ENCODE measurements at regions not wholly inside any gene's neighbourhood (a gene's known extent, or its start where the extent isn't known, plus 50 kb on each side); places are given as distances from the start of the nearest gene placed in this dataset.
"Not testable (repeated sequence)": the region's sequence is repeated elsewhere in the genome, so short reads cannot be mapped to it uniquely, and the experiment has no call there.

DNA sequence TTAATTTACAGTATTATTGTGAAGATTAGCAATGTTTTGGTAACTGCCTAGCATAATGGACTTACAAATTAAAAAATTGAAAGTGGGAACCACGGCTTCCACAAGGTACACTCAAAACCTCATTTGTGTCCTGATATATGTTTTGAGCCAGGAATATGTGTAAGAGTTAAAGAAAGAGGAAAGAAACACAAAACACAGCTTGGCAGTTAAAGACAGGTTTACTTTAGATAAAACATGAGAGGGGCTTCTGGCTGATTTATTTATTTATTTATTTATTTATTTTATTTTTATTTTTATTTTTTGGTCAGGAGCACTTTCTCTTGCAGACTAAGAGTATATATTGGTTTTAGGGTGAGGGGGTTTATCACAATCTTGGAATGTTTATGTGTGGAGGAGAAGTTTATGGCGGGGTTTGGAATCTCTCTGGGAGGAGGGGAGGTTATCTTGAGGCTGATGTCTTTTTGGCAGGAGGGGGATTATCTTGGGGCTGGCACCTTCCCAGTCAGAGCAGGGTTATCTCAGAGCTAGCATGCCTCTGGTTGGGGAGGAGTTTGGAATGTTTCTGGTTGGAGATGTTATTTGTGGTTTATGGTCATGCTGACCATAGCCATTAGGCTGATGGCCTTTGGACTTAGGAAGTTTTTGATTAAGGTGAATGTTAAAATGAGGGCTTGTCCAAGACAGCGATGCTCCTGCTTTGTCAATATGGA, 436.7 kb downstream of the DAD1 start:
- no peak for DNase-seq (ENCODE audit: low spot score)

DNA sequence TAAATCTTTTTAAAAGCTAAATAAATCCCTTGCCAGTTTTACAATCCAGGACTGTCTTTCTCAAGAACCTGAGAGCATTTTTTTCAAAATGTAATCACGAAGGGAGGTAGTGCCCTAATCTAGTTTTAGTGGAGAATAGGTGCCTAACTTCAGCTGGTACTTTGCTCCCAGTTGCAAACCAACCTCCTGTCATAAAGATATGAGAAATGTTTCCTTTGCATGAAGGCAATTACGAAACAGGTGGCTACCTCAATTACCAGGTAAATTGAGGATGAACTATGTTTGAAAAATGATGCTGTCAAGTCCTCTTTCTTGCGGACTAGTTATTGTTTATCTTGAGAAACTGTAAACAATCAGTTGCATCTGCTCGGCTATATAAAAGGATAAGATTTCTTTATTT, 437.9 kb downstream of the DAD1 start:
- no peak for DNase-seq (ENCODE audit: low spot score)

DNA sequence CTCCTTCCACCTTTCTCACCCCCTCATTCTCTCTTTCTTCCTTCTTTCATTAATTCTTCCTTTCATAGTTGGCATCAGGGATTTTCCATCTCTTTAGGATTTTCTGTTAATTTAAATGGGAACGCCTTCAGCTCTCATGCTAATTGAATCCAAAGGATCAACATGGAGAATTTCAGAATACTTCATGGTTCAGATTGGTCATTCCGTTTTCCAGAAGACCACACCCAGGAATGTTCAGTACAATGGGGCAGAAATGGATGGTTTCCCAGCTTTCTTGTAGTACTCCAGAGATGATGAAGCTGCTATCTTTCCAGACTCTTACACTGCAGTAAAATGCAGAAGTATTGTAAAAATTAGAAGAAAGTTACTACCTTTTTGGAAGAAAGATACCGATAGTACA, 440.0 kb downstream of the DAD1 start:
- DNase-seq (ENCODE audit: low spot score), result no peak

DNA sequence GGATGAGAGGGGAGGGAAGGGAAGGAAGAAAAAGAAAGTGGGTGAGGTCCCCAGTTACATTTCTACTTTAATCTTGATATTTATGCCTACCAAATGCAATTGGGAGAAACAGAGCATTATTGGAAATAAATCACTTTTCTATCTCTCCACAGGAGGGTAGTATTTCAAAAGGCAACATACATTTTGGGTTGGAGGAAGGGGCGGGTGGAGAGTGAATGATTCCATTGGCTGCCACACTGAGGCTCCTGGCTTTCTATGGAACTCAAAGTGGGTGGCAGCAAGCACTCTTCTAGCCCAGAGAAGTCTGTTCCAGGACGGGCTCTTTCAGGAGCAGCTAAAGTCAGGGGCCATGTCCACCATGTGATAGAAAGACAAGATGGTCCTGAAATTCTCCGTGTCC, 441.3 kb downstream of the DAD1 start:
- no peak for DNase-seq (ENCODE audit: low spot score)

DNA sequence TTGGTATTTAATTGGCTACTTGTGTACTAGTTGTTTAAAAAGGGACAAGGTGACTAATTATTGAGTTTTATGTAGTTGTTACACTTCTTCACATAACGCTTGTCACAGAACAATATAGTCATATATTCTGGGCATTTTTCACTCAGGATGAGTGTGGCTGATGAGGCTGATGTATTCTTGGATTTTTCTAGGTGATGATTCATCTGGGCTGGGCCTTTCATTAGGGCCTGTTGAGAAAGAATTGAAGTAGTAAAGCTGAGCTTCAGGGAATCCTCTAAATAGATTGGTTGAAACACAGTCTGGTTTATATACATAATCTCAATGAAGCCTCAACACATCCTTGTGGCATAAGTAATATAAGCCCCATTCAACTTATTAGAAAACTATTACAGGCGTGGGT, 445.7 kb downstream of the DAD1 start:
- no peak for DNase-seq (ENCODE audit: low spot score)

DNA sequence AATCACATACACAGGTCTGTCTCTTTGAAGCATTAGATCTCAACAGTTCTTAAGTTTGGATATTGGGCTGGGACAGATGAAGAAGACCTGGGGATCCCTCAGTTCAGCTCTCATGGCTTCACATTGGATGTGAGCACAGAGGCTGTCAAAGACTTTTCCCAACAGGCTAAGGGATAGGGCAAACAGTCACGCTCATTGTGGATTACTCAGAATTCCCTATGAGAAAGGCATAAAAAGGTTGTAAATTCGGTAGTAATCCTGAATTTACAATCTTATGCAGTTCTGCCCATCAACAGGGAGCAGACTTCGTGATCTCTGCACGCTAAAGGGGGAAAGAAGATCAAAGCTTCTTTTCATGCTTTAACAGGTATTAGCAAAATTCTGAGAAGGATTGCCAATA, 448.4 kb downstream of the DAD1 start:
- DNase-seq (ENCODE audit: low spot score), result no peak

DNA sequence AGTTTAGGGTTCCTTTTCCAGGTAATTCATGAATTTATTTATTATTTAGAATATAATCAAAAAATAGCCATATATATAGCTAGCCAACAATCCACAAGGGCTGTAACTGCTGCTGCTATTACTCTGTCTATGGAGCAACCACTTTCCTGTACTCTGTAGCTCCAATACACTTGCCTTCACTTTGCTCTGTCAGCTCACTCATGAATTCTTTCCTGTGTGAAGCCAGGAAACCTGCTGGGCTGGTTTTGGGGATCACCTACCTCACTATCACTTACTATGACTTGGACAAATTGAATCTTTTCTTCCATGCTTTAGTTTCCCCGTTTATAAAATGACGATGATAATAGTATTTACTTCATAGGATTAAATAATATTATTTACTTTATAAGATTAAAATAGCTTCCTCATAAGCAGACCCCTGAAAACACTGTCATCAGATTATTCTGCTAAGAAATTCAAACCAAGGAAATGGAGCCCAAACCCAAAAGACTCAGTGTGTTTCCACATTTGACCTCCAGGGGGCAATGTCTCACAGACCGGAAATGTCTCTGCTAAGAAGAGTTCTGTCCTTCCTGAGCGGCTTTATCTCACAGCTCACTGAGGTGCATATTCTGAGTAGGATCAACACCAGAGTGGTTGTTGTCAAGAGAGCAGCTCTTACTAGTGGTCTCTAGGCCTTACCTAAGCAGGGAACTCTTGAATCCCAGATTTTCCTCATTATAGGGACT, 457.1 kb downstream of the DAD1 start:
- peak; percentile 43 for DNase-seq (ENCODE audit: low spot score)

DNA sequence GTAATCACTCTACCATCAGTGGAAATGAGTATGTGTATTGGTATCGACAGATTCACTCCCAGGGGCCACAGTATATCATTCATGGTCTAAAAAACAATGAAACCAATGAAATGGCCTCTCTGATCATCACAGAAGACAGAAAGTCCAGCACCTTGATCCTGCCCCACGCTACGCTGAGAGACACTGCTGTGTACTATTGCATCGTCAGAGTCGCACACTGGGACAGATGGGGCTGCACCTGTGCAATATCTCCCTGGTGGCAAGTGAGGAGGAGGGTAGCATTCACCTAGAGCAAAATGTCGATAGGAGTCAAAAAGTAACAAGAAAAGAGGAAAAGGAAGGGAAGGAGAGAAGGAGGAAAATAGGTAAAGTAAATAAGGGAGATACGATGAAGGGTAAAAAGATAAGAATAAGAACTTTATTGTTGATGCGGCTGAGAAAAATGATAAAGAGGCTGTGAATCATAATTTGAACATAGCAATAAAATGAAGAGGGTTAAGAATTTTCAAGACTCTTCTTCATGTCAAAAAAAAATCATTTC, 450.5 kb upstream of the OR4E1 start:
- no peak for DNase-seq (ENCODE audit: low spot score)

DNA sequence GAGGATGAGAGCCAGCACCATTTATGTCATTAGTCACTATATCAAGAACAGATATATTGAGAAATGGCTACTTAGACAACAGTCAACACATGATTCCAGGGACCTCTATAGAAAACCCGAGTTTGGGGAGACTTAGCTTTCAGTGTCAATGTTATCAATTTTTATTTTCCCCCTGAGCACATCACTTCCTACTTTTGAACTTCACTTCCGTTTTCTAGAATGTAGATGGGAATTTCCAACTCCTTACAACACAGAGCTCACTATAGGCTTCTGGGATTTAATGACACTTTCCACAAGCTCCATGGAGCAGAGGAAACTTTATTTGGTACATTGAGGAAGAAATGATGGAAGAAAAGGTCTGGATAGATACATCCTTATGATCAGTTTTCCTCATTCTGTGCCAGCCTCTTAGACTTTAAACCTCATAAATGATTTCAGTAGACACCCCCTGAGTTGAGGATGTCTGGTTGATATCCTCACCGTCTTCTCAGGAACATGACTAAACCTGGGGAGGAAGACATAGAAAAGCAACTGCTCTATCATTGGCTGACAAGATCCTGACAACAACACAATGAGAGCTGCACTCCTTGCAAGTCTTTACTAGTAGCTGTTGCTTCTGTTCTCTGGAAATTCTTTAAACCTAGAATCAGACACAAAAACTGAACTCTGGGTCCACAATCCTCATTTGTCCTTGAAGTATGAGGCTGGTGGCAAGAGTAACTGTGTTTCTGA, 449.4 kb upstream of the OR4E1 start:
- no peak for DNase-seq (ENCODE audit: low spot score)

DNA sequence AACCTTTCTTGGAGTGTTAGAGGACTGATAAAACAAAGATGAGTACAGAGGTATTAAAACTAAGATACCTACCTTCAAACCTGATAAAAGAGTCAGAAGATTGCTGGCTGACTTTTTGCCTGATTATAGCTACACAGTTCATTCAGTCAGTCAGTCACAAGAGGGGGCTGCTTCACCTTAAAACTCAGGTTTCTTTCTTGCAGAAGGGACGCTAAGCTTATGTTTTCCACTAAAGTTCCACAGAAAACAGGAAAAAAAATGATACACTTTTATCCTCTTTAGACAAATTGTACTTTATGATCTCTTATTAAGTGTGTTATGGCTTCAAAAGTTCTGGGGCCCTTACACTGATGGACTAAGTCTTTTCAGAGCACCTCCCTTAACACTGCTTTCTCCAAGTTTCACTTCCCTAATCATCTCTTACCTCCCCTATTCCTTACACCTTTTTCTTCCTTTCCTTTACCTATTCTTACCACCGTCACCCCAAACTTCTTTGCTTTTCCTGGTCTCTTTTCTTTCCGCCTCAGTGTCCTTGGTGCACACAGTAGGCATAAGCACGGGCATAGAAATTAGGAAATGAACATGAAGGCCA, 448.7 kb upstream of the OR4E1 start:
- no peak for DNase-seq (ENCODE audit: low spot score)

DNA sequence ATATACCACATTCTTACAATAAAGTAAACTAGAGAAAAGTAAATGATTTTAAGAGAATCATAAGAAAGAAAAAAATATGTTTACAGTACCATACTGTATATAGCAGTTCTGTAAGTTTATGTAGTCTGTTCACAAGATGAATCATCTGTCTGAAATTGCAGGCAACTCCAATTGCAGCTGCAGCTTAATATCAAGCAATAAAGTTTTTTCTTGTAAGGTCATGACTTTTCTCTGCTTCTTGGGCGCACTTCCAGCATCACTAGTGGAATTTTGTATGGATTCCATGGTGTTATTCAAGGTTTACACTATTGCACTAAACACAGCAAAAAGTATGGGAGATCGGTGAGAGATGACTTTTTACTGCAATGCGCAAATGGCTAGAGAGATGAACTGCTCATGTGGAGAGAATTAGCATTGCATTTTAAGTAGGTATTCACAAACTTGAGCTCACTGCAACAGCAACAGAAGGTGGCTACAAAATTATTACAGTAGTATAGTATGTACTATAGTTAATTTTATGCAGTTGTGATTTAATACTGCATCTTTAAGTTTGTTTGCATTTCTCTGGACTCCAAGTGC, 445.4 kb upstream of the OR4E1 start:
- DNase-seq (ENCODE audit: low spot score), result no peak

DNA sequence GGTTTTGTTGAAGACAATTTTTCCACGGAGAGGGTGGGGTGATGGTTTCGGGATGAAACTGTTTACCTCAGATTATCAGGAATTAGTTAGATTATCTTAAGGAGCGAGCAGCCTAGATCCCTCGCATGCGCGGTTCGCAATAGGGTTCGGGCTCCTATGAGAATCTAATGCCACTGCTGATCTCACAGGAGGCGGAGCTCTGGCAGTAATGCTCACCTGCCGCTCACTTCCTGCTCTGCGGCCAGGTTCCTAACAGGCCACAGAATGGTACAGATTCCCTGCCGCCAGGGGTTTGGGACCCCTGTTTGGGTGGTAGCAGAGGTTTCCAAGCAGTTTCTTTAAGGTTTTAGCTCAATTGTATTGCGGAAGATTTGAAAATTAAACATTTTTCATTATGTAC, 439.8 kb upstream of the OR4E1 start:
- no peak for DNase-seq (ENCODE audit: low spot score)

DNA sequence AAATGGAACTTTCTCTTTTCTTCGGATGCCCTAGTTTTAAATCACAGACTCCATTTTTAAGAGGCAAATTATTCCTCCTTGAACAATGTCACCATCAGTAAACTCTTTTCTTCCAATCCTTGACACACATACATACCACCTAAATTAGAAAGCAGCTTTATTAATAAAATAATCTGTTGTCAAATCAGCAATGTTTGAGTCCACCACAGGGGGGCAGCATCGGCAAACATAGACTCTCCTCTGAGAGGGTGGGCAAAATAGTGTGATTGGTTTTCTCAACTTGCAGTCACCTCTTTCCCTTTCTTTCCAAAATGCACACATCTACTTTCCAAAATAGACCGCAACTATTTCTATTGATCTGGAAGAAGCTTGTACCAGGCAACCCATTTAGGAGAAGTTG, 438.4 kb upstream of the OR4E1 start:
- DNase-seq (ENCODE audit: low spot score), result peak; percentile 26

DNA sequence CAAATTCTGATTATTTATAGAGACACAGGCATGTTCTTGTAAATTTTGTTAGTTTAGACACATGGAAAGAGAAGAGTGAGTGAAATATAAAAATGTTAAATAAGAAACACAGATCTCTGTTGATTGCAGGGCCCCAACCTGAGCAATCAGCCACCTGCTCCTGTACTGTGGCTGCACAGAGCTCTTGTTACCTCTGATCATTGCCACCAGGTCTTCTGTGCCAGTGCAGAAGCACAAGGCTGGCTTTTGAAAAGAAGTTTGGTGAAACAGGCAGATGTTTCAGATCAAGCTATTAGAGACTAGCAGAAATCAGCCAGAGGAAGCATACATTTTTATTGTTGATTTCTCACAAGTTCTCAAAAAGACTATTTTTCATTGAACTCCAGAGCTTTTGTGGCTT, 434.1 kb upstream of the OR4E1 start:
- no peak for DNase-seq (ENCODE audit: low spot score)

DNA sequence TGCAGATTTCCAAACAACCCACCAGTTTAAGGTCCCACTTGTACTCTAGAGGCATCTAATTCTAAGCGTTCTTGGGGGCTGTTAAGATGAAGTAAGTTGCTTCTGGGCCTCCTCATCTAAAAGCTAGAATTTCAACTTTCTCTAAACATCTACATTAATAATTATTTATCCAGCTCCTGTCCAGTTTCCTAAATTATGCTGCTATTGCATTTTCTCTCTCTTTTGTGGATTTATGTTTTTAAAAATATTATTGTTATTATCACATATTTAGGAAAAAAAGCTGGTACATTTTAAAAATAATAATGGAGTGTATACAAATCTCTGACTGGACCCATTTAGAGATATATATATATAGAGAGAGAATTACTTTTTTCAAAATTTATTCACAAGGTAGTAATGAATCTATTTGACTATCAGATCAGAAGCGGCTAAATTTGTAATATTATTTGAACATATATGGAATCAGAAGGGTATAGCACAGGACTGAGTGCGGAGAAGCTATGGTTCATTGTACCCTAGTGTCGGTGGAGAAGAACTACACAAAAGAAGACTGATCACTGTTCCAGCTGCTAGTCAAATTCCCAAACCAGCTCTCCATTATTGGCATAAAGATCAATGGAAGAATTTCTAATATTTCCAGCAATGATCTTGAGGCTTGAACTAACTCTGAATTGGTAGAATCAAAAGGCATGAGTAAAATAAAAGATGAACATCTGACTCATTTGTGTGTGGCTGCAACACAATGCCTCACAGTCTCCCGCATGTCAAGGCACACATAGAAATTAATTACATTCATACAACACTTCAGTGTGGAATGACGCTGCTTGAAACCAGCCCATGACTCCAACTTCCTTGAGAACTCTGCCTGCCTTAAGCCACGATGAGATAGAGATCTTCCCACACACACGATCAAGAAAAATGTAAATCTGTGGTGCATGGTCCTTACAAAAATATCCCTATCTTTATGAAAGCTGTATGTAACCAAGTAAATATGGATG, 433.4 kb upstream of the OR4E1 start:
- no peak for DNase-seq (ENCODE audit: low spot score)

DNA sequence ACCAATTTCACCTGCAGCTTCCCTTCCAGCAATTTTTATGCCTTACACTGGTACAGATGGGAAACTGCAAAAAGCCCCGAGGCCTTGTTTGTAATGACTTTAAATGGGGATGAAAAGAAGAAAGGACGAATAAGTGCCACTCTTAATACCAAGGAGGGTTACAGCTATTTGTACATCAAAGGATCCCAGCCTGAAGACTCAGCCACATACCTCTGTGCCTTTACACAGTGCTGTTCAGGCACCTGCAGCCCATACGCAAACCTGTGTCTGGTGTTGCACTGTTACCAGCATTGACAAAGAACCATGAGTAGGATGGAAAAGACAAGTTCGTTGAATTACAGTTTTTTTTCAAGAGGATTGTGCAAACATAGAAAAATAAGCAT, 432.0 kb upstream of the OR4E1 start:
- no peak for DNase-seq (ENCODE audit: low spot score)

DNA sequence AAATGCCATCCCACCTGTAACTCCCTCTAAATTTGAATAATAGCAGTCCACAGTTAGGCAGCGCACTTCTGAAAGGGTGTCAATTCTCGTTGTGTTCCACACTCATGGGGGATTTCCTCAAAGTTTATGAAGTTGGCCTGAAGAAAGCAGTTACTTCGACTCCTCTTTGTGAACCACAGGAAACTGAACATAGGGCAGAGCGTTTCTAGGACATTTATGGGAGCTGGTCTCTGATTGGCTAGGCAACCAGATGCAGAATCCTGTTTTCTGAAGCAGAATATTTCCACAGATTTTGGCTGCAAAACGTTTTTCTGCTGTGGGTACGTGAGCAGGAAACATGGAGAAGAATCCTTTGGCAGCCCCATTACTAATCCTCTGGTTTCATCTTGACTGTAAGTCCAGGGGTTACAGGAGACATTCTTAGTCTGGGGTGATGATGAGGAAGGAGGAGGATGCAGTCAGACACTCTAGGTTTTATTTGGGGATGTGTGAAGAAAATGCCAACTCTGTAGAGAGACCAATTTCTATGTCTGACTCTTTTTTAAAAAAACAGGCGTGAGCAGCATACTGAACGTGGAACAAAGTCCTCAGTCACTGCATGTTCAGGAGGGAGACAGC, 431.5 kb upstream of the OR4E1 start:
- no peak for DNase-seq (ENCODE audit: low spot score)

DNA sequence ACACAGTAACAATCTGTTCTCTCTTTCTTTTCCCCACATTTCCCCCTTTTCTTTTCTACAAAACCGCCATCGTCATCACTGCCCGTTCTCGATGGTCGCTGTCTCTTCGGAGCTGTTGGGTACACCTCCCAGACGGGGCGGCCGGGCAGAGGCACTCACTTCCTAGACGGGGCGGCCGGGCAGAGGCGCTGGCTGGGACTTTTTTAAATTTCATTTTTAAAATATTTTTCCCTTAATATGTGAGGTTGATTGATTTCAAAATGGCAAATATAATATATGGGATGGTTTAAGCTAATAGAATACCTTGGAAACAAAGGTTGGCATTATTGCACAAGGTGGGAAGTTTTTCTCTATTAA, 427.1 kb upstream of the OR4E1 start:
- DNase-seq (ENCODE audit: low spot score), result not testable (repeated sequence)

DNA sequence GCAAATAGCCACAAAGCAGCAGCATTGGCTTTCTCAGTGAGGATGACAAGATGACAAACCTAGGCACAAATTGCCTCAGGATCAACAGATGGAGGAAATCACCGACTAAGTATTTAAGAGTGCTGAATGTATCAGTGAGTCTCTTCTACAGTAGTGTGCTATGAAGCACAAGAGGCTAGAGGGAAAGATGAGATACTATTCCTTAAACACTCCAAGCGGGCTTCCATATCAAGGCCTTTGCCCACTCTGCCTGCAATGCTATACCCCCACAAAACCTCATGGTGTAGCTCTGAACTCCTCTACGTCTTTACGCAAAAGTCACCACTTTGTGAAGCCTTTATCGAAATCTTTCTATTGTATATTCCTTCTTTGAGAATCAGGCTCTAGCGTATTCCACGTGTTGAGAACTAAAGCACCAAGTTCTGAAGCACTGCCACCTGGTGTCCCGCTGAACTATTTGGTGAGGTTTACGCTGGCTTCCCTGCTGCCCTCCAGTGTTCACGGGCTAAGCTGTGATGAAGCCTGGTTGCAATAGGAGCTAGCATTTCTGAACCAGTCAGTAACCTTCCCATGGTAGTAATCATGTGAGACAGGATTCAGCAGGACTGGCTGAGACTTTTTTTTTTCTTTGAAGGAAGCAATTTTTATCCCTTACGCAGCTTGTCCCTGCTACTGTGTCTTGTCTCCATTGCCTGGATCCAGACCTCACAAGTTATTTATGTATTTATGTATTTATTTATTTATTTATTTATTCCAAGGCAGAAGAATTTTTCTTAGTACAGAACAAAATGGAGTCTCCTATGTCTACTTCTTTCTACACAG, 426.5 kb upstream of the OR4E1 start:
- no peak for DNase-seq (ENCODE audit: low spot score)

DNA sequence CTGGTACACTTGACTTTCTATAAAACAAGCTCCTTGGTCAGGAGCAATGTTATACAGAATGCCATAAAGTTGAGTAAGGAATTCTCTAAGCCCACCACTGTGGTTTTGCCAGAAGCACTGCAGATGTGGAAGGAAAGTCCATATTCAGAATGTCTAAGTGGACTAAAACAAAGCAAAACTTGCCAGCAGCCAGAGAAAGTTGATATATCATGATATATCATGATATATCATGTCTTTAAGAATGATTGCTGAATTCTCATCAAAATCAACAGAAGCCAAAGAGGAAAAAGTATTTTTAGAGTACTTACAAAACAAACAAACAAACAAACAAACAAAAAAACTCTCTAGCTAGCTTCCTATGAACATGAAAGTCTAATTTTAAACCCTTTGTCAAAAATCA, 424.8 kb upstream of the OR4E1 start:
- DNase-seq (ENCODE audit: low spot score), result no peak
